ENCODE measurements at regions not wholly inside any gene's neighbourhood (a gene's known extent, or its start where the extent isn't known, plus 50 kb on each side); places are given as distances from the start of the nearest gene placed in this dataset.

- no peak for TF ChIP-seq EP300 (IDR thresholded peaks at IDR 0.05)
- TF ChIP-seq CTCF (IDR thresholded peaks at IDR 0.05) = no peak
These were observed 138.9 kb upstream of the LYZL1 start for GRCh38 chr10:29150010-29150409.

All from stomach (tissue), 4 donors.